Tibial nerve (tissue), 4 donors: ENCODE measurements at regions not wholly inside any gene's neighbourhood (a gene's known extent, or its start where the extent isn't known, plus 50 kb on each side); places are given as distances from the start of the nearest gene placed in this dataset.

ENCODE experiments used
- DNase-seq, 2 donors: peaks; one replicate each; pipeline ENCODE4 v3.0.0-alpha.2; 2019; ENCODE audit warnings: low spot score in 2 of 2
- H3K27ac ChIP-seq, 4 donors: fragments of 200-600 bp; sonication (generic) in 3 of 4; one replicate each; pipeline ENCODE4 v1.5.1; 2017 to 2019; ENCODE audit warnings: mild to moderate bottlenecking in 1 of 4
- H3K27me3 ChIP-seq, 2 donors: fragments of 200-600 bp; sonication (generic) in 1 of 2; one replicate each; pipeline versions ENCODE4 v1.5.1 to v1.6.0; 2017 to 2019
- H3K36me3 ChIP-seq, 3 donors: fragments of 200-600 bp; sonication (generic); one replicate each; pipeline ENCODE4 v1.5.1; 2018 to 2019
- H3K4me1 ChIP-seq, 4 donors: fragments of 200-600 bp; sonication (generic) in 3 of 4; one replicate each; pipeline ENCODE4 v1.5.1; 2017 to 2019
- H3K4me3 ChIP-seq, 4 donors: fragments of 200-600 bp; sonication (generic) in 3 of 4; one replicate each; pipeline ENCODE4 v1.5.1; 2017 to 2019; ENCODE audit warnings: mild to moderate bottlenecking in 1 of 4, moderate library complexity in 1 of 4
- H3K9me3 ChIP-seq, 4 donors: fragments of 200-600 bp; sonication (generic) in 3 of 4; one replicate each; pipeline ENCODE4 v1.5.1; 2017 to 2019
- CTCF ChIP-seq, 5 experiments: fragments of 200-600 bp in 3 of 5; fragments of 450-650 bp in 2 of 5; sonication (generic) in 3 of 5; IDR thresholded peaks; one replicate each; pipeline ENCODE4 v1.5.1; 2016 to 2019; ENCODE audit warnings: antibody characterized with exemption in 5 of 5, mild to moderate bottlenecking in 3 of 5, moderate library complexity in 2 of 5
- EP300 ChIP-seq, 2 donors: sonication (generic); formaldehyde crosslinking; IDR thresholded peaks; one replicate each; pipeline ENCODE4 v1.6.1; 2017; ENCODE audit warnings: antibody characterized with exemption in 2 of 2, mild to moderate bottlenecking in 1 of 2
- POLR2A ChIP-seq, 2 donors: fragments of 450-650 bp; IDR thresholded peaks; one replicate each; pipeline ENCODE4 v1.6.1; 2017; ENCODE audit warnings: antibody characterized with exemption in 2 of 2, mild to moderate bottlenecking in 2 of 2, moderate library complexity in 2 of 2
- WGBS, 2 donors: methylation state at CpG; one replicate each; pipeline ENCODE4 v1.1.5; 2018; 5-methylcytosine and 5-hydroxymethylcytosine counted together

- peaks cover 0 to 3% (median 0%) of the 10 kb centered on the region in 4 donors for H3K4me1 ChIP-seq
- no peaks in the 10 kb centered on the region for H3K9me3 ChIP-seq
- peak overlapping the region in 1 of 4 donors; percentile 36 for H3K27ac ChIP-seq
- H3K4me3 ChIP-seq = no peak overlapping the region
- WGBS, 2 donors = 58 to 60% methylated on average over 10 of the region's 10 CpGs
- H3K27me3 ChIP-seq = no peaks in the 10 kb centered on the region
- TF ChIP-seq CTCF (IDR thresholded peaks at IDR 0.05) (no peak), POLR2A (IDR thresholded peaks at IDR 0.05) (no peak), EP300 (IDR thresholded peaks at IDR 0.05) (peak in 1 of 2 donors; percentile 61)
- no peaks in the 10 kb centered on the region for H3K36me3 ChIP-seq
- DNase-seq = peak in 1 of 2 donors; percentile 21
Measured at GRCh38 chr6:134630508-134631121, 312.7 kb upstream of the SGK1 start.

GRCh38 chr6:134628154-134628553 lies 310.2 kb upstream of the SGK1 start:
- TF ChIP-seq EP300 (IDR thresholded peaks at IDR 0.05) (no peak), CTCF (IDR thresholded peaks at IDR 0.05) (no peak), POLR2A (IDR thresholded peaks at IDR 0.05) (no peak)

GRCh38 chr6:134627707-134628106 lies 309.8 kb upstream of the SGK1 start:
- Histone ChIP-seq H3K36me3 (no peaks in the 10 kb centered on the region), H3K9me3 (no peaks in the 10 kb centered on the region), H3K4me1 (peaks cover 0 to 3% (median 0%) of the 10 kb centered on the region in 4 donors), H3K27ac (no peak overlapping the region), H3K4me3 (no peak overlapping the region), H3K27me3 (no peaks in the 10 kb centered on the region)
- TF ChIP-seq CTCF (IDR thresholded peaks at IDR 0.05) (no peak), EP300 (IDR thresholded peaks at IDR 0.05) (no peak), POLR2A (IDR thresholded peaks at IDR 0.05) (no peak)
- WGBS, 2 donors = 93 to 94% methylated on average over 4 of the region's 4 CpGs
- no peak for DNase-seq

More at GRCh38 chr6:134628154-134628553, 310.2 kb upstream of the SGK1 start:
- Histone ChIP-seq H3K27me3 (no peaks in the 10 kb centered on the region), H3K9me3 (no peaks in the 10 kb centered on the region), H3K4me3 (no peak overlapping the region), H3K27ac (no peak overlapping the region), H3K36me3 (no peaks in the 10 kb centered on the region), H3K4me1 (peaks cover 0 to 3% (median 0%) of the 10 kb centered on the region in 4 donors)
- 89 to 95% methylated on average over 2 of the region's 2 CpGs for WGBS, 2 donors
- no peak for DNase-seq

GRCh38 chr6:134626589-134626988 lies 308.7 kb upstream of the SGK1 start:
- TF ChIP-seq EP300 (IDR thresholded peaks at IDR 0.05) = no peak
- no peak for TF ChIP-seq POLR2A (IDR thresholded peaks at IDR 0.05)
- TF ChIP-seq CTCF (IDR thresholded peaks at IDR 0.05) = no peak
- H3K27me3 ChIP-seq = no peaks in the 10 kb centered on the region
- no peak overlapping the region for H3K4me3 ChIP-seq
- no peaks in the 10 kb centered on the region for H3K36me3 ChIP-seq
- no peaks in the 10 kb centered on the region for H3K9me3 ChIP-seq
- no peak overlapping the region for H3K27ac ChIP-seq
- DNase-seq = no peak
- WGBS, 2 donors = 58 to 68% methylated on average over 2 of the region's 2 CpGs
- peaks cover 0 to 3% (median 0%) of the 10 kb centered on the region in 4 donors for H3K4me1 ChIP-seq

- TF ChIP-seq CTCF (IDR thresholded peaks at IDR 0.05) = no peak
- TF ChIP-seq POLR2A (IDR thresholded peaks at IDR 0.05) = no peak
- TF ChIP-seq EP300 (IDR thresholded peaks at IDR 0.05) = no peak
- Histone ChIP-seq H3K4me1 (peaks cover 0 to 2% (median 0%) of the 10 kb centered on the region in 4 donors), H3K36me3 (no peaks in the 10 kb centered on the region), H3K9me3 (no peaks in the 10 kb centered on the region), H3K4me3 (no peak overlapping the region), H3K27ac (no peak overlapping the region), H3K27me3 (no peaks in the 10 kb centered on the region)
- 17 to 19% methylated on average over 2 of the region's 2 CpGs for WGBS, 2 donors
- no peak for DNase-seq
Measured at GRCh38 chr6:134626086-134626485, 308.2 kb upstream of the SGK1 start.
